ENCODE measurements at regions not wholly inside any gene's neighbourhood (a gene's known extent, or its start where the extent isn't known, plus 50 kb on each side); places are given as distances from the start of the nearest gene placed in this dataset.

GRCh38 chr5:106699796-106700195 is 970.9 kb downstream of the EFNA5 start:
- DNase-seq (ENCODE audit: extremely low read depth, low read depth): no peak
- TF ChIP-seq, protein P1, sequence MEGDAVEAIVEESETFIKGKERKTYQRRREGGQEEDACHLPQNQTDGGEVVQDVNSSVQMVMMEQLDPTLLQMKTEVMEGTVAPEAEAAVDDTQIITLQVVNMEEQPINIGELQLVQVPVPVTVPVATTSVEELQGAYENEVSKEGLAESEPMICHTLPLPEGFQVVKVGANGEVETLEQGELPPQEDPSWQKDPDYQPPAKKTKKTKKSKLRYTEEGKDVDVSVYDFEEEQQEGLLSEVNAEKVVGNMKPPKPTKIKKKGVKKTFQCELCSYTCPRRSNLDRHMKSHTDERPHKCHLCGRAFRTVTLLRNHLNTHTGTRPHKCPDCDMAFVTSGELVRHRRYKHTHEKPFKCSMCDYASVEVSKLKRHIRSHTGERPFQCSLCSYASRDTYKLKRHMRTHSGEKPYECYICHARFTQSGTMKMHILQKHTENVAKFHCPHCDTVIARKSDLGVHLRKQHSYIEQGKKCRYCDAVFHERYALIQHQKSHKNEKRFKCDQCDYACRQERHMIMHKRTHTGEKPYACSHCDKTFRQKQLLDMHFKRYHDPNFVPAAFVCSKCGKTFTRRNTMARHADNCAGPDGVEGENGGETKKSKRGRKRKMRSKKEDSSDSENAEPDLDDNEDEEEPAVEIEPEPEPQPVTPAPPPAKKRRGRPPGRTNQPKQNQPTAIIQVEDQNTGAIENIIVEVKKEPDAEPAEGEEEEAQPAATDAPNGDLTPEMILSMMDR (IDR thresholded peaks at IDR 0.05; ENCODE audit: low read depth, low read length, missing control alignments): no peak
- no peak overlapping the region for H3K4me3 ChIP-seq (replicated peaks; ENCODE audit: low read depth, low read length)

DNA sequence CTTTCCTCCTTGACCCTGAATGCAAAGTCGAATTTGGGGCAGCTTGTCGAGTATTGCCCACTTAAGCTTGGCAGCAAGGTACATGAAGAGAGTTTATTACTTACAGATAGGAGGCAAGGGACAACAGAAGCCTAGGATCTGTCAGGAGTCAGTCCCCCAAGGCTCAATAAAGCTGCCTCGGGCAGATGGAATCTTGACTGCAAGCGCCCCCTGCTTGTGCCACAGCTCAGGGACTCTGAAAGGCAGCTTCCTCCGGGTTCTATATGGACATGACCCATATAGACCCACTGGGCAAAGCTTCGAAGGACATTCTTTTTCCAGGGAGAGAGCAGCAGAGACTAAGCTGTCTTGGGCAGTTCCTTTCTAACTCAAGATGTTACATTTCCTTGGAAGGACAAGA is 971.5 kb downstream of the EFNA5 start:
- H3K4me3 ChIP-seq (replicated peaks; ENCODE audit: low read depth, low read length): no peak overlapping the region
- DNase-seq (ENCODE audit: extremely low read depth, low read depth): no peak
- TF ChIP-seq, protein P1 (IDR thresholded peaks at IDR 0.05; ENCODE audit: low read depth, low read length, missing control alignments): no peak

- no peak for DNase-seq (ENCODE audit: extremely low read depth, low read depth)
- no peak overlapping the region for H3K4me3 ChIP-seq (replicated peaks; ENCODE audit: low read depth, low read length)
- TF ChIP-seq, protein P1 (IDR thresholded peaks at IDR 0.05; ENCODE audit: low read depth, low read length, missing control alignments): no peak
Measured at GRCh38 chr5:106698169-106698568, 972.6 kb downstream of the EFNA5 start.

DNA sequence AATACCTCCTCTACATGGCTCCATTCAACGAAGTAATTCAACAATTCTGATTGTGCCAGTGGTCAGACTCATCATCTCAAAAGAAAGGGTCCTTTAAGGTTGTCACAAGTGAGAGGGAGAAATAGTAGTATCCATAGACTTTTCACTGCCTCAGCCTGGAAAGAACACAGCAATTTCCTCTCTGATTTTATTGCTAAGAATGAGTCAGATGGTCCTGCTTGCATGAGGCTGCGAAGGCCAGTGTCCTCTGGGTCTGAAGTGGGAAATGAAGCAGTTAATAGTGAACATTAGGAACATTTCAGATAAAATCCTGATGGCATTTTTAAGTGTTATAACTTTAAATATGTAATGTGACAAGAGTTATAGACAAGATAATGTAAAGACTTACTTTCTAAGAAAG is 979.0 kb downstream of the EFNA5 start:
- DNase-seq (ENCODE audit: extremely low read depth, low read depth): no peak
- H3K4me3 ChIP-seq (replicated peaks; ENCODE audit: low read depth, low read length): no peak overlapping the region
- TF ChIP-seq, protein P1 (IDR thresholded peaks at IDR 0.05; ENCODE audit: low read depth, low read length, missing control alignments): no peak

DNA sequence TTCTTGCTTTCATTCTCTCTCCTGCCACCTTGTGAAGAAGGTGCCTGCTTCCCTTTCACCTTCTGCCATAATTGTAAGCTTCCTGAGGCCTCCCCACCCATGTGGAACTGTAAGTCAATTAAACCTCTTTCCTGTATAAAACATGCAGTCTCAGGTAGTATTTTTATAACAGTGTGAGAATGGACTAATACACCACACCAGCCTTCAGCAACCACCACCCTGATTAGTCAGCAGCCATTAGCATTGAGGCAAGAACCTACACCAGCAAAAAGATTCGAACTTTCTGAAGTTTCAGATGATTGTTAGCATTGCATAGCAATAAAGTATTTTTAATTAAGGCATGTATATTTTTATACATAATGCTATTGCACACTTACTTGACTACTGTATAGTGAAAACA is 980.2 kb downstream of the EFNA5 start:
- DNase-seq (ENCODE audit: extremely low read depth, low read depth): no peak
- H3K4me3 ChIP-seq (replicated peaks; ENCODE audit: low read depth, low read length): no peak overlapping the region
- TF ChIP-seq, protein P1 (IDR thresholded peaks at IDR 0.05; ENCODE audit: low read depth, low read length, missing control alignments): no peak

DNA sequence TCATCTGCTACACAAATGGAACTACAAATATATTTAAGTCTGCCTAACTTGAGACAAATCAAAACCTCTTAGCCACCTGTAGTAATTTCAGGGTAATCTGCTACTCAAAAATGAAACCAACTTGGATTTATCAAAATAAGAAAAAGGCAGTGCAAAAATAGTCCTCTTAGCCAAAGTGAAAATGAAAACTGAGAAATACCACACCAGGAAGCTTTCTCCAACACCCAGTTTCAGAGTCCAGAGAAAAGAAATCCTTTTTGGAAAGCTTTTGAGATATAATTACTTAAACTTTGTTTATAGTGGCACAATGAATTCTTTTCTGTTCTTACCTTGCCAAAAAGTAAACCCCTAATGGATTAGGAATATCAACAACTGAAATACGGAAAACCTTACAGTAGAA is 990.4 kb downstream of the EFNA5 start:
- H3K4me3 ChIP-seq (replicated peaks; ENCODE audit: low read depth, low read length): no peak overlapping the region
- no peak for DNase-seq (ENCODE audit: extremely low read depth, low read depth)
- TF ChIP-seq, protein P1 (IDR thresholded peaks at IDR 0.05; ENCODE audit: low read depth, low read length, missing control alignments): no peak

- H3K4me3 ChIP-seq (replicated peaks; ENCODE audit: low read depth, low read length): no peak overlapping the region
- TF ChIP-seq, protein P1 (IDR thresholded peaks at IDR 0.05; ENCODE audit: low read depth, low read length, missing control alignments): no peak
- DNase-seq (ENCODE audit: extremely low read depth, low read depth): no peak
Measured at GRCh38 chr5:106677057-106677456, 993.7 kb downstream of the EFNA5 start.

Measured in HFF-Myc (cell line).